ENCODE measurements at regions not wholly inside any gene's neighbourhood (a gene's known extent, or its start where the extent isn't known, plus 50 kb on each side); places are given as distances from the start of the nearest gene placed in this dataset.

- no peak for DNase-seq
Measured at GRCh38 chr5:68433923-68434879, 218.6 kb downstream of the PIK3R1 start.

GRCh38 chr5:68435611-68436010 lies 220.1 kb downstream of the PIK3R1 start:
- no peak for DNase-seq

- DNase-seq, result no peak
Measured at GRCh38 chr5:68436686-68437520, 221.3 kb downstream of the PIK3R1 start.

- DNase-seq, result no peak
Measured at GRCh38 chr5:68438876-68439275, 223.3 kb downstream of the PIK3R1 start.

GRCh38 chr5:68440245-68440644 lies 224.7 kb downstream of the PIK3R1 start:
- no peak for DNase-seq

GRCh38 chr5:68440651-68441050 lies 225.1 kb downstream of the PIK3R1 start:
- no peak for DNase-seq

GRCh38 chr5:68441309-68442073 lies 225.9 kb downstream of the PIK3R1 start:
- DNase-seq, result no peak

- no peak for DNase-seq
Measured at GRCh38 chr5:68443091-68443490, 227.5 kb downstream of the PIK3R1 start.

GRCh38 chr5:68444048-68444447 lies 228.5 kb downstream of the PIK3R1 start:
- DNase-seq, result no peak

- no peak for DNase-seq
Measured at GRCh38 chr5:68444833-68445232, 229.3 kb downstream of the PIK3R1 start.

GRCh38 chr5:68445257-68446069 lies 229.9 kb downstream of the PIK3R1 start:
- no peak for DNase-seq

GRCh38 chr5:68446070-68446357 lies 230.5 kb downstream of the PIK3R1 start:
- DNase-seq, result no peak

- DNase-seq, result no peak
Measured at GRCh38 chr5:68446487-68446894, 230.9 kb downstream of the PIK3R1 start.

- no peak for DNase-seq
Measured at GRCh38 chr5:68447136-68447929, 231.8 kb downstream of the PIK3R1 start.

- DNase-seq, result no peak
Measured at GRCh38 chr5:68449380-68449779, 233.8 kb downstream of the PIK3R1 start.

- DNase-seq, result no peak
Measured at GRCh38 chr5:68450245-68450852, 234.8 kb downstream of the PIK3R1 start.

- no peak for DNase-seq
Measured at GRCh38 chr5:68452286-68452685, 236.7 kb downstream of the PIK3R1 start.

GRCh38 chr5:68454172-68454571 lies 238.6 kb downstream of the PIK3R1 start:
- DNase-seq, result no peak

- no peak for DNase-seq
Measured at GRCh38 chr5:68454766-68455165, 239.2 kb downstream of the PIK3R1 start.

GRCh38 chr5:68455216-68455615 lies 239.7 kb downstream of the PIK3R1 start:
- DNase-seq, result no peak

- peak; percentile 37 for DNase-seq
Measured at GRCh38 chr5:68456756-68457217, 241.2 kb downstream of the PIK3R1 start.

All from NCI-H510A treated with DMSO at 0.1 percent for 48 hours (cell line).